ENCODE measurements at regions not wholly inside any gene's neighbourhood (a gene's known extent, or its start where the extent isn't known, plus 50 kb on each side); places are given as distances from the start of the nearest gene placed in this dataset.
"Not testable (repeated sequence)": the region's sequence is repeated elsewhere in the genome, so short reads cannot be mapped to it uniquely, and the experiment has no call there.

- no peaks in the 10 kb centered on the region for H3K36me3 ChIP-seq (ENCODE audit: control insufficient read depth, insufficient read depth, low read length)
- no peak overlapping the region for H3K4me3 ChIP-seq (ENCODE audit: low read length)
- no peak overlapping the region for H3K27ac ChIP-seq (ENCODE audit: low read length)
- H3K4me1 ChIP-seq (ENCODE audit: control insufficient read depth, insufficient read depth, low read length): no peaks in the 10 kb centered on the region
- WGBS (ENCODE audit: insufficient coverage): no CpG with 5 or more reads among the region's 3 CpGs
- no peak for DNase-seq
- no peaks in the 10 kb centered on the region for H3K27me3 ChIP-seq (ENCODE audit: control insufficient read depth, insufficient read depth, low read length)
- H3K9me3 ChIP-seq (replicated peaks; ENCODE audit: control insufficient read depth, low read depth, low read length): no peaks in the 10 kb centered on the region
These were observed 107.2 kb upstream of the WDR1 start for GRCh38 chr4:10223782-10224181.

GRCh38 chr4:10213481-10213880, 96.9 kb upstream of the WDR1 start:
- H3K27ac ChIP-seq (ENCODE audit: low read length); H3K36me3 ChIP-seq (ENCODE audit: control insufficient read depth, insufficient read depth, low read length); H3K27me3 ChIP-seq (ENCODE audit: control insufficient read depth, insufficient read depth, low read length); H3K4me1 ChIP-seq (ENCODE audit: control insufficient read depth, insufficient read depth, low read length); H3K4me3 ChIP-seq (ENCODE audit: low read length); H3K9me3 ChIP-seq (replicated peaks; ENCODE audit: control insufficient read depth, low read depth, low read length); DNase-seq: not testable (repeated sequence)
- WGBS (ENCODE audit: insufficient coverage): no CpG with 5 or more reads among the region's 3 CpGs

- Histone ChIP-seq H3K27me3 (ENCODE audit: control insufficient read depth, insufficient read depth, low read length) (peaks cover 2% of the 10 kb centered on the region), H3K9me3 (replicated peaks; ENCODE audit: control insufficient read depth, low read depth, low read length) (no peaks in the 10 kb centered on the region), H3K27ac (ENCODE audit: low read length) (no peak overlapping the region), H3K36me3 (ENCODE audit: control insufficient read depth, insufficient read depth, low read length) (no peaks in the 10 kb centered on the region), H3K4me3 (ENCODE audit: low read length) (no peak overlapping the region), H3K4me1 (ENCODE audit: control insufficient read depth, insufficient read depth, low read length) (no peaks in the 10 kb centered on the region)
- no CpG with 5 or more reads among the region's 3 CpGs for WGBS (ENCODE audit: insufficient coverage)
- no peak for DNase-seq
These were observed 96.3 kb upstream of the WDR1 start for GRCh38 chr4:10212901-10213300.

DNA sequence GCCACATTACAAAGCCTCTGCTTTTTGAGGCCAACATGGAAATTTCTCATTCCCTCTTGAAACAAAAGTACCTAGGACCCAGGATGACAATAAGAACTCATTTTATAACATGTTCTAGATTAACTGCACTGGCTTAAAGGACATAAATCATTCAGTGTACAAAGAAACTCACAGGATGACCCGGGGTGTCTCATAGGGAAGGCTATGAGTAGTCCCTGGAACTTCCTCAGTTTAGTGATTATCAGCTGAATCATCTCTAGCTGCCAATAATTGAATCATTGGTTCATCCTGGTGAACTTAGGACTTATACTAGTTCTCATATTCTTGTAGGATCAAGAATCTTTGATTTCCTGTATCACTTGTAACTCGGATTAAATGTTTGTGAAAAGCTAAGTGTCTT, 95.8 kb upstream of the WDR1 start:
- no peak for DNase-seq
- H3K4me1 ChIP-seq (ENCODE audit: control insufficient read depth, insufficient read depth, low read length): no peaks in the 10 kb centered on the region
- no CpG with 5 or more reads among the region's 2 CpGs for WGBS (ENCODE audit: insufficient coverage)
- H3K4me3 ChIP-seq (ENCODE audit: low read length): no peak overlapping the region
- H3K9me3 ChIP-seq (replicated peaks; ENCODE audit: control insufficient read depth, low read depth, low read length): no peaks in the 10 kb centered on the region
- no peaks in the 10 kb centered on the region for H3K36me3 ChIP-seq (ENCODE audit: control insufficient read depth, insufficient read depth, low read length)
- peaks cover 2% of the 10 kb centered on the region for H3K27me3 ChIP-seq (ENCODE audit: control insufficient read depth, insufficient read depth, low read length)
- H3K27ac ChIP-seq (ENCODE audit: low read length): no peak overlapping the region

- no peak for DNase-seq
- Histone ChIP-seq H3K4me1 (ENCODE audit: control insufficient read depth, insufficient read depth, low read length) (no peaks in the 10 kb centered on the region), H3K4me3 (ENCODE audit: low read length) (no peak overlapping the region), H3K27ac (ENCODE audit: low read length) (no peak overlapping the region), H3K27me3 (ENCODE audit: control insufficient read depth, insufficient read depth, low read length) (peaks cover 2% of the 10 kb centered on the region), H3K9me3 (replicated peaks; ENCODE audit: control insufficient read depth, low read depth, low read length) (no peaks in the 10 kb centered on the region), H3K36me3 (ENCODE audit: control insufficient read depth, insufficient read depth, low read length) (no peaks in the 10 kb centered on the region)
- 50% methylated on average over 1 of the region's 4 CpGs for WGBS (ENCODE audit: insufficient coverage)
These were observed 90.5 kb upstream of the WDR1 start for GRCh38 chr4:10207116-10207515.

DNA sequence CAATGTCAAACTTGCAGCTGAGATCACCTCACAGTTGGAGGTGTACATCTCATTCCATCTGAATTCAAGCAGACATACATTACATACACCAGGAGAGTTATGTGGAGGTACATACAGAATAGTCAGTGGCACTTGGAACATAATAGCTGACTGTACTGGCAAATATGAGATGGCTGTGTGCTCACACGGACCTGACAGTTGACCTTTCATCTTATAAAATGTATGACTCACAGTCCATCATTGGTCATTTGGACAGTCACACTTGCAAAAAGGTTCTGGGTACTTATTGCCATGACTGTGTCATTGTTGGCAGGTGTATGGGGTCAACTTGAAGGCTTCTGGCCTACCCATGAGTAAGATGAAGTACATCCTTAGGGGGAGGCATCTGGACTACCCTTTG, 88.6 kb upstream of the WDR1 start:
- Histone ChIP-seq H3K36me3 (ENCODE audit: control insufficient read depth, insufficient read depth, low read length) (no peaks in the 10 kb centered on the region), H3K27me3 (ENCODE audit: control insufficient read depth, insufficient read depth, low read length) (peaks cover 2% of the 10 kb centered on the region)
- WGBS (ENCODE audit: insufficient coverage): no CpG with 5 or more reads among the region's 1 CpG

DNA sequence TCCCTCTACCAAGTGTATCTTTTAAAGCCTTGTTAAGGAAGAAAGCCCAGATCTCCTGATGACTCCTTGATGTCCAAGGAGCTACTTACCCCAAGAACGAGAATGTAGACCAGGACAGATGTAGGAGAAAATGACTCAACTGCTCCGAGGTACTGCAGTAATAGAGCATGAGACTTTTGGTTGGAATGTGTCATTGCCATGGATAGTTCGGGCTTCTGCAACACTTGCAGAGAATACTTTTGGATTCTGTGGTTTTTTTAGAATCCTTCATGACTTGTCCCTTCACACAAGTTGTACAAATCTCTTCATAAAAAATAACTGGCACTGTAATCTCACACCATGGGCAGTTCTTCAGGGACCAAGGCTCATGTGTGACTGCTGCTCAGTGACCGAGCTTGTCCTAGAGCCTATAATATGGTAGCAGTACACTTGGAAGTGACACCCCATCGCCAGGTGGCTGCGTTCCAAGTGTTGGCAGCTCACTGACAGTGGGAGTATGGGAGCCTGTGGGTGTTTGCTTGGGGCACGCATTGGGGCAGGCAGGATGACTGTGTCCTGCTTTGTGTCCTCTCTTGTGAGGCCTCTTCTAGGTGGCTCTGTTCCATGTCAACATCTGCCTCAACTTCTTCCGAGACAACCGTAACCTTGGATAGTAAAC, 87.9 kb upstream of the WDR1 start:
- Histone ChIP-seq H3K27me3 (ENCODE audit: control insufficient read depth, insufficient read depth, low read length) (peaks cover 2% of the 10 kb centered on the region), H3K4me3 (ENCODE audit: low read length) (no peak overlapping the region), H3K9me3 (replicated peaks; ENCODE audit: control insufficient read depth, low read depth, low read length) (no peaks in the 10 kb centered on the region), H3K4me1 (ENCODE audit: control insufficient read depth, insufficient read depth, low read length) (no peaks in the 10 kb centered on the region), H3K27ac (ENCODE audit: low read length) (no peak overlapping the region), H3K36me3 (ENCODE audit: control insufficient read depth, insufficient read depth, low read length) (no peaks in the 10 kb centered on the region)
- 85% methylated on average over 5 of the region's 9 CpGs for WGBS (ENCODE audit: insufficient coverage)
- DNase-seq: peak; percentile 1

More for the DNA sequence above, 88.6 kb upstream of the WDR1 start:
- Histone ChIP-seq H3K9me3 (replicated peaks; ENCODE audit: control insufficient read depth, low read depth, low read length) (no peaks in the 10 kb centered on the region), H3K4me3 (ENCODE audit: low read length) (no peak overlapping the region), H3K27ac (ENCODE audit: low read length) (no peak overlapping the region), H3K4me1 (ENCODE audit: control insufficient read depth, insufficient read depth, low read length) (no peaks in the 10 kb centered on the region)
- DNase-seq: no peak

DNA sequence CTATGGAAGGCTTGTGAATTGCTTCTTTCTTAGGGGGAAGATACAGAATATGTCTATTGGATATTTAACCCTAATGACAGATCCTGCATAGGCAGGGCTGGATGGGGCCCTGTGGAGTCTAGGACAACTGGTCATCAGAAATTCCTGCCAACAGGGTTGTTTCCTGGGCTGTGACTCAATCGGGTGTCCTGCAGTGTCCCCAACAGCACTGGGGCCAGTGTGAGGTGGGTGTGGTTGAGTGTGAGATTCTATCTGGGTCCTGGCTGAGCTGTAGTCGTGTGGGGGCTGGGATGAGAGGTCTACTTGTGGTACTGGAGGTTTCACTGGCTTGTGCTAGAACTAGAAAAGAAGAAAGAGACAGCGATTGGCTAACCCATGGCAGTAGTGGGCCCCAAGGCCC, 87.3 kb upstream of the WDR1 start:
- Histone ChIP-seq H3K36me3 (ENCODE audit: control insufficient read depth, insufficient read depth, low read length) (no peaks in the 10 kb centered on the region), H3K27me3 (ENCODE audit: control insufficient read depth, insufficient read depth, low read length) (no peaks in the 10 kb centered on the region), H3K4me1 (ENCODE audit: control insufficient read depth, insufficient read depth, low read length) (no peaks in the 10 kb centered on the region), H3K27ac (ENCODE audit: low read length) (no peak overlapping the region), H3K9me3 (replicated peaks; ENCODE audit: control insufficient read depth, low read depth, low read length) (no peaks in the 10 kb centered on the region), H3K4me3 (ENCODE audit: low read length) (no peak overlapping the region)
- 55% methylated on average over 2 of the region's 3 CpGs for WGBS (ENCODE audit: insufficient coverage)
- DNase-seq: no peak

GRCh38 chr4:10201381-10202223, 85.0 kb upstream of the WDR1 start:
- no peaks in the 10 kb centered on the region for H3K36me3 ChIP-seq (ENCODE audit: control insufficient read depth, insufficient read depth, low read length)

GRCh38 chr4:10200869-10201268, 84.3 kb upstream of the WDR1 start:
- H3K9me3 ChIP-seq (replicated peaks; ENCODE audit: control insufficient read depth, low read depth, low read length): no peaks in the 10 kb centered on the region
- DNase-seq: peak; percentile 0
- no peaks in the 10 kb centered on the region for H3K4me1 ChIP-seq (ENCODE audit: control insufficient read depth, insufficient read depth, low read length)
- H3K27me3 ChIP-seq (ENCODE audit: control insufficient read depth, insufficient read depth, low read length): no peaks in the 10 kb centered on the region
- no peaks in the 10 kb centered on the region for H3K36me3 ChIP-seq (ENCODE audit: control insufficient read depth, insufficient read depth, low read length)
- H3K4me3 ChIP-seq (ENCODE audit: low read length): no peak overlapping the region
- no peak overlapping the region for H3K27ac ChIP-seq (ENCODE audit: low read length)
- 0% methylated on average over 1 of the region's 3 CpGs for WGBS (ENCODE audit: insufficient coverage)

More at GRCh38 chr4:10201381-10202223, 85.0 kb upstream of the WDR1 start:
- H3K4me3 ChIP-seq (ENCODE audit: low read length): no peak overlapping the region
- DNase-seq: peak; percentile 56
- H3K4me1 ChIP-seq (ENCODE audit: control insufficient read depth, insufficient read depth, low read length): no peaks in the 10 kb centered on the region
- no peak overlapping the region for H3K27ac ChIP-seq (ENCODE audit: low read length)
- 71% methylated on average over 3 of the region's 4 CpGs for WGBS (ENCODE audit: insufficient coverage)
- no peaks in the 10 kb centered on the region for H3K9me3 ChIP-seq (replicated peaks; ENCODE audit: control insufficient read depth, low read depth, low read length)
- H3K27me3 ChIP-seq (ENCODE audit: control insufficient read depth, insufficient read depth, low read length): no peaks in the 10 kb centered on the region
